HCT116 (cell line): ENCODE measurements at regions not wholly inside any gene's neighbourhood (a gene's known extent, or its start where the extent isn't known, plus 50 kb on each side); places are given as distances from the start of the nearest gene placed in this dataset.

Experiments
- ATAC-seq: fragments of 200-7000 bp; cut with Tn5 transposase; 2 replicates; pipeline ENCODE4 v1.9.1; 2020; ENCODE audit warnings: mild to moderate bottlenecking, moderate library complexity
- BruUV-seq: library from RNA; stranded (reverse); fragments of 400-500 nt; replicated peaks from 2 replicates; lab custom pipeline; 2021; lab: Mats Ljungman, UMichigan
- CTCF ChIA-PET: fragments of 300-600 bp; sonication (Branson Sonifier 250); formaldehyde crosslinking; loops from one replicate; lab custom pipeline; 2021; ENCODE audit warnings: antibody characterized with exemption; lab: Charles Lee
- POLR2A ChIA-PET: fragments of 300-600, 350-600 bp; sonication (Branson Sonifier 250); formaldehyde crosslinking; loops from one replicate; lab custom pipeline; 2021; ENCODE audit warnings: antibody characterized with exemption; lab: Charles Lee
- RAD21 ChIA-PET, 2 experiments: fragments of 300-600 bp; sonication (Branson Sonifier 250); formaldehyde crosslinking; loops; one replicate each; lab custom pipeline; 2023; ENCODE audit warnings: low total read pairs in 2 of 2; ENCODE audit not compliant: uncharacterized antibody in 2 of 2, unreplicated experiment in 2 of 2, low non-redundant PET in 1 of 2; lab: Charles Lee
- DNase-seq: peaks from one replicate; pipeline ENCODE4 v3.0.0-alpha.2; 2010; ENCODE audit warnings: low read depth, low spot score
- H2AFZ ChIP-seq: fragments of 200-600 bp; shearing (Covaris generic), sonication (generic); 2 replicates; pipeline ENCODE4 v1.6.1; 2017; ENCODE audit warnings: low read depth, mixed run types, mixed read lengths, antibody characterized with exemption, low read length; ENCODE audit not compliant: poor library complexity, severe bottlenecking
- H3K27ac ChIP-seq: 2 replicates; pipeline ENCODE4 v1.5.1; 2012; ENCODE audit warnings: low read depth, low read length
- H3K27me3 ChIP-seq: fragments of 200-600 bp; sonication (generic); 2 replicates; pipeline ENCODE4 v1.6.1; 2016; ENCODE audit warnings: mixed run types, low read length, mixed read lengths; ENCODE audit not compliant: insufficient read depth
- H3K36me3 ChIP-seq, 2 experiments: fragments of 200-500 bp in 1 of 2; fragments of 200-600 bp in 1 of 2; sonication (Bioruptor generic) in 1 of 2; sonication (generic) in 1 of 2; 2 replicates each; pipeline versions ENCODE4 v1.5.1 to v1.6.1; 2014 to 2016; ENCODE audit warnings: low read length in 2 of 2, inconsistent platforms in 1 of 2, mixed read lengths in 1 of 2, mixed run types in 1 of 2; ENCODE audit not compliant: insufficient read depth in 2 of 2, control insufficient read depth in 1 of 2
- H3K4me1 ChIP-seq, 2 experiments: fragments of 200-600 bp in 1 of 2; sonication (generic) in 1 of 2; 2 replicates each; pipeline versions ENCODE4 v1.5.1 to v1.6.1; 2012 to 2017; ENCODE audit warnings: low read length in 2 of 2, inconsistent platforms in 1 of 2, mild to moderate bottlenecking in 1 of 2, mixed read lengths in 1 of 2, mixed run types in 1 of 2, moderate library complexity in 1 of 2; ENCODE audit not compliant: insufficient read depth in 2 of 2, control insufficient read depth in 1 of 2
- H3K4me2 ChIP-seq: fragments of 200-600 bp; sonication (generic); 2 replicates; pipeline ENCODE4 v1.6.1; 2017; ENCODE audit warnings: mixed run types, low read length, mixed read lengths
- H3K4me3 ChIP-seq, 2 experiments: fragments of 200-600 bp in 1 of 2; sonication (generic) in 1 of 2; replicated peaks in 1 of 2; 2 replicates each; pipeline ENCODE4 v1.5.1; 2011 to 2016; ENCODE audit warnings: low read length in 2 of 2, control low read depth in 1 of 2, low read depth in 1 of 2, mild to moderate bottlenecking in 1 of 2, mixed read lengths in 1 of 2, mixed run types in 1 of 2
- H3K79me2 ChIP-seq: fragments of 200-600 bp; sonication (generic); 2 replicates; pipeline ENCODE4 v1.6.1; 2017; ENCODE audit warnings: mild to moderate bottlenecking, mixed run types, low read length, moderate library complexity, mixed read lengths; ENCODE audit not compliant: insufficient read depth
- H3K9ac ChIP-seq: fragments of 200-600 bp; sonication (generic); 2 replicates; pipeline ENCODE4 v1.6.1; 2016; ENCODE audit warnings: low read length, mixed read lengths
- H3K9me2 ChIP-seq: fragments of 200-600 bp; sonication (generic), shearing (Covaris generic); 2 replicates; pipeline ENCODE4 v1.6.1; 2017; ENCODE audit warnings: mixed run types, mild to moderate bottlenecking, moderate library complexity; ENCODE audit not compliant: insufficient read depth
- H3K9me3 ChIP-seq, 2 experiments: fragments of 200-500 bp in 1 of 2; fragments of 200-600 bp in 1 of 2; sonication (Bioruptor generic) in 1 of 2; sonication (generic) in 1 of 2; 2 replicates each; pipeline ENCODE4 v1.6.1; 2014 to 2017; ENCODE audit warnings: low read length in 2 of 2, mixed read lengths in 2 of 2, inconsistent platforms in 1 of 2, low read depth in 1 of 2, mild to moderate bottlenecking in 1 of 2, mixed run types in 1 of 2, moderate library complexity in 1 of 2; ENCODE audit not compliant: control insufficient read depth in 1 of 2, insufficient read depth in 1 of 2
- H4K20me1 ChIP-seq: fragments of 200-600 bp; sonication (generic), shearing (Covaris generic); 2 replicates; pipeline ENCODE4 v1.6.1; 2017; ENCODE audit warnings: mixed run types, mild to moderate bottlenecking, moderate library complexity; ENCODE audit not compliant: insufficient read depth
- CBX3 ChIP-seq: IDR thresholded peaks from 2 replicates; pipeline ENCODE4 v1.6.1; 2012; ENCODE audit warnings: low read depth
- CEBPB ChIP-seq: IDR thresholded peaks from 2 replicates; pipeline ENCODE4 v1.6.1; 2012; ENCODE audit warnings: low read depth
- FOSL1 ChIP-seq: IDR thresholded peaks from 2 replicates; pipeline ENCODE4 v1.6.1; 2012; ENCODE audit warnings: low read depth
- POLR2A ChIP-seq: IDR thresholded peaks from 2 replicates; pipeline ENCODE4 v1.7.0; 2011; ENCODE audit warnings: borderline replicate concordance; ENCODE audit not compliant: insufficient read depth, insufficient read length; ENCODE audit errors: extremely low read depth
- SIN3A ChIP-seq: IDR thresholded peaks from 2 replicates; pipeline ENCODE4 v1.6.1; 2012; ENCODE audit warnings: low read depth
- SP1 ChIP-seq: IDR thresholded peaks from 2 replicates; pipeline ENCODE4 v1.6.1; 2012; ENCODE audit warnings: low read depth
- ZFX ChIP-seq: fragments of 450-650 bp; IDR thresholded peaks from 2 replicates; pipeline ENCODE4 v1.6.1; 2017
- intact Hi-C: fragments of 100-400 bp; cut with micrococcal nuclease; formaldehyde crosslinking; loops from 2 replicates; pipeline ENCODE4 v1.10.0; 2022
- TF ChIP-seq, protein P1 (sequence below): IDR thresholded peaks from 2 replicates; pipeline ENCODE4 v1.6.1; 2012; ENCODE audit warnings: low read depth
- TF ChIP-seq, protein P2 (sequence below): IDR thresholded peaks from 2 replicates; pipeline ENCODE4 v1.6.1; 2012
- TF ChIP-seq, protein P3 (sequence below): IDR thresholded peaks from 2 replicates; pipeline ENCODE4 v1.6.1; 2011; ENCODE audit warnings: mild to moderate bottlenecking, low read length, moderate library complexity; ENCODE audit not compliant: insufficient replicate concordance; ENCODE audit errors: extremely low read depth

DNA sequence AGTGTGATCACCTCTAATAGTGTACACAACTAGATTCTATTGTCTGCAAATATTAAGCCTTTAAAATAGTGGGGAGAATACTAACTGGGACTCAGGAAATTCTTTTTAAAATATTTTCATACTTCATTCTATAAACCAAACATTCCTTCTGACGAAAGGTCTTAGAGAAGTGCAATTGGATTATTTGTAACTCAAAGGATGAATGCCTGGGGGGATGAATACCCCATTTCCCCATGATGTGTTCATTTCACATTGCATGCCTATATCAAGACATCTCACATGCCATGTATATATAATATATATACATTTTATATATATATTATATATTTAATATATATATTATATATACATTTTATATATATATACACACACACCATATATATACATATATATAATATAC lies 189.9 kb downstream of the VGLL3 start:
- Histone ChIP-seq H3K36me3 (no peaks in the 10 kb centered on the region), H3K4me3 (no peak overlapping the region), H4K20me1 (no peaks in the 10 kb centered on the region), H3K9me3 (no peaks in the 10 kb centered on the region), H3K27ac (no peak overlapping the region), H3K4me1 (no peaks in the 10 kb centered on the region), H3K79me2 (no peaks in the 10 kb centered on the region), H3K27me3 (no peaks in the 10 kb centered on the region), H2AFZ (no peak overlapping the region), H3K9ac (no peak overlapping the region), H3K4me2 (no peak overlapping the region), H3K9me2 (no peaks in the 10 kb centered on the region)
- POLR2A ChIA-PET = no interaction called here
- DNase-seq = no peak
- no TSS peak for BruUV-seq
- RAD21 ChIA-PET = no interaction called here
- CTCF ChIA-PET = no interaction called here
- intact Hi-C loops = no loop called here
- TF ChIP-seq FOSL1 (no peak), SIN3A (no peak), CBX3 (no peak), ZFX (no peak), CEBPB (no peak), POLR2A (no peak), SP1 (no peak)
- TF ChIP-seq, protein P1, sequence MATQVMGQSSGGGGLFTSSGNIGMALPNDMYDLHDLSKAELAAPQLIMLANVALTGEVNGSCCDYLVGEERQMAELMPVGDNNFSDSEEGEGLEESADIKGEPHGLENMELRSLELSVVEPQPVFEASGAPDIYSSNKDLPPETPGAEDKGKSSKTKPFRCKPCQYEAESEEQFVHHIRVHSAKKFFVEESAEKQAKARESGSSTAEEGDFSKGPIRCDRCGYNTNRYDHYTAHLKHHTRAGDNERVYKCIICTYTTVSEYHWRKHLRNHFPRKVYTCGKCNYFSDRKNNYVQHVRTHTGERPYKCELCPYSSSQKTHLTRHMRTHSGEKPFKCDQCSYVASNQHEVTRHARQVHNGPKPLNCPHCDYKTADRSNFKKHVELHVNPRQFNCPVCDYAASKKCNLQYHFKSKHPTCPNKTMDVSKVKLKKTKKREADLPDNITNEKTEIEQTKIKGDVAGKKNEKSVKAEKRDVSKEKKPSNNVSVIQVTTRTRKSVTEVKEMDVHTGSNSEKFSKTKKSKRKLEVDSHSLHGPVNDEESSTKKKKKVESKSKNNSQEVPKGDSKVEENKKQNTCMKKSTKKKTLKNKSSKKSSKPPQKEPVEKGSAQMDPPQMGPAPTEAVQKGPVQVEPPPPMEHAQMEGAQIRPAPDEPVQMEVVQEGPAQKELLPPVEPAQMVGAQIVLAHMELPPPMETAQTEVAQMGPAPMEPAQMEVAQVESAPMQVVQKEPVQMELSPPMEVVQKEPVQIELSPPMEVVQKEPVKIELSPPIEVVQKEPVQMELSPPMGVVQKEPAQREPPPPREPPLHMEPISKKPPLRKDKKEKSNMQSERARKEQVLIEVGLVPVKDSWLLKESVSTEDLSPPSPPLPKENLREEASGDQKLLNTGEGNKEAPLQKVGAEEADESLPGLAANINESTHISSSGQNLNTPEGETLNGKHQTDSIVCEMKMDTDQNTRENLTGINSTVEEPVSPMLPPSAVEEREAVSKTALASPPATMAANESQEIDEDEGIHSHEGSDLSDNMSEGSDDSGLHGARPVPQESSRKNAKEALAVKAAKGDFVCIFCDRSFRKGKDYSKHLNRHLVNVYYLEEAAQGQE = no peak
- TF ChIP-seq, protein P2, sequence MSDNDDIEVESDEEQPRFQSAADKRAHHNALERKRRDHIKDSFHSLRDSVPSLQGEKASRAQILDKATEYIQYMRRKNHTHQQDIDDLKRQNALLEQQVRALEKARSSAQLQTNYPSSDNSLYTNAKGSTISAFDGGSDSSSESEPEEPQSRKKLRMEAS = no peak
- TF ChIP-seq, protein P3, sequence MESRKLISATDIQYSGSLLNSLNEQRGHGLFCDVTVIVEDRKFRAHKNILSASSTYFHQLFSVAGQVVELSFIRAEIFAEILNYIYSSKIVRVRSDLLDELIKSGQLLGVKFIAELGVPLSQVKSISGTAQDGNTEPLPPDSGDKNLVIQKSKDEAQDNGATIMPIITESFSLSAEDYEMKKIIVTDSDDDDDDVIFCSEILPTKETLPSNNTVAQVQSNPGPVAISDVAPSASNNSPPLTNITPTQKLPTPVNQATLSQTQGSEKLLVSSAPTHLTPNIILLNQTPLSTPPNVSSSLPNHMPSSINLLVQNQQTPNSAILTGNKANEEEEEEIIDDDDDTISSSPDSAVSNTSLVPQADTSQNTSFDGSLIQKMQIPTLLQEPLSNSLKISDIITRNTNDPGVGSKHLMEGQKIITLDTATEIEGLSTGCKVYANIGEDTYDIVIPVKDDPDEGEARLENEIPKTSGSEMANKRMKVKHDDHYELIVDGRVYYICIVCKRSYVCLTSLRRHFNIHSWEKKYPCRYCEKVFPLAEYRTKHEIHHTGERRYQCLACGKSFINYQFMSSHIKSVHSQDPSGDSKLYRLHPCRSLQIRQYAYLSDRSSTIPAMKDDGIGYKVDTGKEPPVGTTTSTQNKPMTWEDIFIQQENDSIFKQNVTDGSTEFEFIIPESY = no peak
- no peak for ATAC-seq
